GM19438 (cell line): ENCODE measurements at regions not wholly inside any gene's neighbourhood (a gene's known extent, or its start where the extent isn't known, plus 50 kb on each side); places are given as distances from the start of the nearest gene placed in this dataset.

Experiments
- ATAC-seq: cut with Tn5 transposase; IDR thresholded peaks from one replicate; pipeline ENCODE4 v1.9.1; 2021; ENCODE audit warnings: low read depth; ENCODE audit not compliant: unreplicated experiment

GRCh38 chr10:117698809-117699208 lies 156.3 kb downstream of the EMX2 start:
- ATAC-seq: no peak

DNA sequence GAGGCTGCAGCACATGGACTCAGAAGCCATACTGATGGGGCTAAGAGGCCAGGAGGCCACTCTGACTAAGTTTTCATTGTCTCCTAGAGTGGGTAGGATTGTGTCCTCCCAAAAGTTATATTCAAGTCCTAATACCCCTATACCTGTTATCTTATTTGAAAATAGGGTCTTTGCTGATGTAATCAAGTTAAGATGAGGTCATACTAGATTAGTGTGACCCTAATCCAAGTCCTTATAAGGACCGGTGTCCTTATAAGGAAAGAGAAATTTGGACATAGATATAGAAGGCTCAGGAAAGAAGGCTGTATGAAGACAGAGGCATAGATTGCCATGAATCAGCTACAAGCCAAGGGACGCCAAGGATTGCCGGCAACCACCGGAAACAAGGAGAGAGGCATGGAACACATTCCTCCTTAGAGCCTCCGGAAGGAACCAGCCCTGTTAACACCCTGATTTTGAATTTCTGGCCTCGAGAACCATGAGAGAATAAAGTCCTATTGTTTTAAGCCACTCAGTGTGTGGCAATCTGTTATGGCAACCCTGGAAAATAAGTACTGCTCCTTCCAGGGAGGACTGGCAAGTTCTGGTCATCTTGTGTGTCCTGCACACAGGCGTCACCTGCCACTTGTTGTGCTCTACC lies 157.0 kb downstream of the EMX2 start:
- no peak for ATAC-seq

DNA sequence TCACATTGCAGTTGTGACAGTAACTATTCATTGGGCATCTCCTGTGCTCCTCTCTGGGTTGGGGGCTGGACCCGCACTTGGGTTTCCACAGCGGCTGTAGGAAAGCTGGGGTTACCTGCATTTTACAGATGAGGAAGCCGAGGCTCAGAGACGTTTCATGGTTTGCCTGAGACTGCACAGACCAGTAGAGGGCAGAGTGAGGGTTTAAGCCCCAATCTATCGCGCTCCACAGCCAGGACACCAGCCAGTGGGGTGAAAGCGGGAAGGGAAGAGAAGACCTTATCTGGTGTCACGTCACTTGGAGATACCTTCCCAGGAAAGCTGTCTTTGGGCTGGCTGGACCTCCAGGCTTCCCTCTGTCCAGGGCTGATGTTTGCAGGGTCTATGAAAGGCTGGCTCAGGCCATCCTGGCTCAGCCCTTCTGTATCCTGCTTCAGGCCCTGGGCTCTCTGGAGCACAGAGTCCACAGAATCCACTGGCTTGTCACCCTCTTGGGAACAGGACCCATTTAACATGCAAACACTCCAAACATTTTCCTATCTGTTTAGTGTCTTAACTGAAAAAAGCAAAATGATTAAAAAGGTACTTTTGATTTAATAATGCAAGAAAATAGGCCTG lies 167.7 kb downstream of the EMX2 start:
- ATAC-seq: no peak

- ATAC-seq: no peak
Measured at GRCh38 chr10:117716889-117717288, 174.3 kb downstream of the EMX2 start.

DNA sequence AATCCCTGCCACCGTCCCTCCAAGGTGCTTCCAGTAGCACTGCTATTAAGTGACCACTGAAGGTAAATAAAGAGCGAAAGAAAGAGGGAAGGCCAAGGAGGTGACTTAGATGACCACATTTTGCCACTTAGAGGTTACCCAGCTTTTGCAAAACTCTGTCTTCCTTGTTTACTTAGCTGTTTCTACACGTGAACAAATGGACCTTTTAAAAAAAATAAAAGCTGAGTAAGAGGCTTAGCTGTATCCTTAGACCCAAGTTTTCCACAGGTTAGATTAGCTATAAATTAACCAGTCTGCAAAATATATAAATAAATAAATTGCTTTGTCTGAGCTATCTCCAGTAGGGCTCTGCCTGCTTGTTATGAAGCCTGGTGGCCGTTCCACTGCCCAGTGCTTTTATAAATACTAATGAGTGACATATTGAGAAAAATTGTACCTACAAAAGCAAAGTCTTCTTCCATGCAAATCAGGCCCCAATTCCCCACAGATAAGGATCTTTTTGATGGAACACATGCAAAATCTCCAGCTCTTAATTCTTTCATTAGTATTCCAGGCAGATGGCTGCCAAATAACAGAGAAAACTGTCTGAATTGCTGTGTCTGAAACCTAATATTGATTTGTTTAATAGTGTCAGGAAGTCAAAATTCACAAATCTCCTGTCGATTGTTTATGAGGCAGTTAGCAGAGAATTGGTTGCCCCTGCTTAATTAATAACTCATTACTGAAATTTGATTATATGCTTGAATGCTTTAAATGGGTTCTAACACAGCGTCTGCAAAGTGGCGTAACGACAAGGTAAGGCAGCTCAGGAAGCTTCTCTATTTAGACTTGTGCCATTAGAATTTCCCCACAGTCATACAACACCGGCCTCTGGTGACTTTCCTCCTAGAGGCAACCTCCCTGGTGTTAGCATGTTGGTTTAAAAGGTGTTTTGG lies 176.7 kb downstream of the EMX2 start:
- no peak for ATAC-seq

GRCh38 chr10:117720931-117721835 lies 178.6 kb downstream of the EMX2 start:
- no peak for ATAC-seq

- ATAC-seq: no peak
Measured at GRCh38 chr10:117721873-117722272, 179.3 kb downstream of the EMX2 start.

DNA sequence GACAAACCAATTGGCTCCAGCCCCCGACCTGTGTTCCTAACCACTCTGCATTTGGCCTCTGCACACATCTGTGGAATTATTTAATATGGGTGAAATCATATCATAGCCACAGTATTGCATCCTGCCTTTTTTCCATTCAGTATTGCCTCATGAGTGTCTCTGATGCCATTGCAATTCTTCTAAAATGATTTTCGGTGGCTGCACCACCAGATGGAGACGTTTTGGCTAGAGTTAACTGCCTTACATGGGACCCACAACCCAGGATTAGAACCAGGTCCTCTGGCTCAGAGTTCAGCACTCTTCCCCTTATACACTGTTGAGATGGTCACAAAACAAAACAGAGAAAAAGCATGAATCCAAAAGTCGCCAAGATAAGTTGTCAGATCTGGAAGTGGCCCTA lies 180.8 kb downstream of the EMX2 start:
- no peak for ATAC-seq

- ATAC-seq: no peak
Measured at GRCh38 chr10:117725993-117726392, 183.4 kb downstream of the EMX2 start.

DNA sequence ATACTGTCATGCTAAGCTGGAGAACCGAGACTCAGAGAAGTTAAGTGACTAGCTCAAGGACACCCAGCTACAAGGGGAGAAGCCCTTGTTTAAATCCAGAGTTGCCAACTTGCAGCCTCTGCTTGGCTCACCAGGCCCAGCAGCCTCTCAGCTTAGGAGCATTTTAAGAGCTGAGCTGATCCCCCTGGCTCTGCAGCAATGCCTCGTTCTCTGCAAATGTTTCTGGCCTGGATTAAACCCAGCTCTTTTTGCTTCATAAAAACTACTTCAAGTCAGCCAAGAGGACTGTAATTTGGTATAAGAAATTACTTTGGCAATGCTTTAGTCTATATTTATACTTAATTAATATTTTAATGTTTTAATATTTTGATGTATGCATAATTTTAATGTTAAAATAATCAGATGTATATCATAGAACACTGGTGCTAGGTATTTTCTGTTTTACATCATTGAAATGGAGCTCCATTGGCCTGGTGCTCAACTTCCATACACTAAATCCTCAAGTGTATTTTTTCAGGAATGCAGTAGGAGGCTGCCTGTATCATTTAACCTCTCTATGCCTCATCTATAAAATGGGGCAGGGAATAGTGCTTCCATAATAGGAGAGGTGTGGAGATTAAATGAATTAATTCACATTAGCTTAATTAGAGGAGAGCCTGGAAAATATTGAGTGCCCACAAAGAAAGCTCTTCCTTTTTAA lies 184.2 kb downstream of the EMX2 start:
- no peak for ATAC-seq

GRCh38 chr10:117727421-117727820 lies 184.9 kb downstream of the EMX2 start:
- no peak for ATAC-seq

DNA sequence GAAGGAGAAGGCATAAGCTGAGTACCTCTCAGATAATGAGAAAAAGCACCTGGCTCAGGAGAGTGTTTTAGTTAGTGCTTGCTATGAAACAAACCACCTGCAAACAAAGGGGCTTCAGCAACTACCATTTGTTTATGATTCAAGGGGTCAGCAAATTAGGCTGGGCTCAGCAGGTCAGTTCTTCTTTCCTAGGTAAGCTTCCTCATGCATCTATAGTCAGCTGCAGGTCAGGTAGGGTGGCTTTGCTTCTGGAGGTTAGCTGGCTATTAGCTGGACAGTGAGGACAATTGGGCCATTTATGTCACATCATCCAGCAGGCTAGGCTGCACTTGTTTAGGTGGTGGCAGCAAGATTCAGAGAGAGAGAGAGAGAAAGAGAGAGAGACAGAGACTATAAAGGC lies 185.5 kb downstream of the EMX2 start:
- no peak for ATAC-seq

DNA sequence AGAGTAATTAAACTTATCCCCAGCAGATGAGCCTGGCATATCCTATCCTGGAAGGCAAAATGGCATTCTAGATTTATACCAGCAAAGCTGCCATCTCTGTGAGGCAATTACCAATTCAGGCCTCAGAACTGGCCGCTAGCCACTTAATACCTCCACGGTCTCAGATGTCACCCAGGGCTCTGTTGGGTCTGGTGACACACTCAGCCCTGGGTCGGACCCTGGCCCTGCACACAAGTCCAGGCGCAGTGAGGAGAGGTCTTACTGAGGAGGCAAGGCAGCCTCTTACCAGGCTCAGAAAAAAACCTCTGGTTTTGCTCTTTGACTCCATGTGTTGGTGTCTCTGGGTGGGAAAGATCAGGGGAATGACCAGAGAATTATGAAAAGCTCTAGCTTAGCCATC lies 186.6 kb downstream of the EMX2 start:
- no peak for ATAC-seq

GRCh38 chr10:117731121-117731791 lies 188.7 kb downstream of the EMX2 start:
- no peak for ATAC-seq

DNA sequence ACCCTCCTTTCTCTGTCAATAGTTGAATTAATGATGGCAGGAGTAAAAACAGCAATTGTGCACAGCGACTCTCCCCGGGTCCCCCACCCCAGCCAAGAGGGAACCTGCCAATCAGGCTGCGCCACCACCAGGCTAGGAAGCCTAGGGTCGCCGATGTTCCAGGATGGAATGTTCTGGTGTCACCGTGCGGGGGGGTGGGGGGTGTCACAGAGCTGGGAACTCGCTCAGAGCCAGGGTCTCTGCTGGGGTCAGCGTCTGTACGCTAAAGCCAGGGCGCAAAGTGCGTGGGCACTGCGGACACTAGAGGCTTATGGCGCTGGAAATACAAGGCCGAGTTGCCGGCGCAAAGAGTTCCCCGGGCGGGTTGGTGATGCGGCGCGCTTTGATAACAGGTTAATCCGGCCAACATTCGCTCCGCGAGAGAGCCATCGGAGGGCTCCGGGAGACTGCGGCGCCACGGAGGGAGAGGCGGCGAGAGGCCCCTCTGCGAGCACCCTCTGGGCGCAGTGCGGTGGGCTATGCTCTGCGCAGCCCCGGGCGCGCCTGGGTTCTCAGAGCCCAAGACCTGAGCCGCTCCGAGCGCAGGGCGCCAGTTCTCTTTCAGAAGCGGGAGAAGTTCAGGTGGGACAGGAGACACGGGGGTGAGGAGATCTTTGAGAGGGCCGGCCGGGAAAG lies 192.3 kb downstream of the EMX2 start:
- ATAC-seq: no peak

GRCh38 chr10:117736655-117737054 lies 194.1 kb downstream of the EMX2 start:
- no peak for ATAC-seq

DNA sequence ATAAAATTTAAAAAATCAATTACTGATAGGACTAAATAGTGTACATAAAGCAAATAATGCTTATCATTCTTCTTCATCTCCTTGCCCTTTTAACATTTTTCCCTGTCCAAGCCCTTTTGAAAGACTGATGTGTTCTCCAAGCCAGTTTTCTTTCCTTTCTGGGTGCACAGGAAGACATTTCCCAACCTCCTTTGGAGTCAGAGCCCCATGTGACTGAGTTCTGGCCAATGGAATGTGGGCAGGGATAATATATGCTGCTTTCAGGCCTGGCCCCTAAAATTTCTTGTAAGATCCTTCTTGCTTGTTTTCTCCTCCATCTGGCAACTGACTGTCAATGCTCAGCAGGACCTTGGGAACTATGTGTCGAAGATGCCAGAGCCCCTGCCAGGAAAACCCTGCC lies 197.5 kb downstream of the EMX2 start:
- ATAC-seq: no peak

GRCh38 chr10:117740691-117741222 lies 198.2 kb downstream of the EMX2 start:
- ATAC-seq: no peak

DNA sequence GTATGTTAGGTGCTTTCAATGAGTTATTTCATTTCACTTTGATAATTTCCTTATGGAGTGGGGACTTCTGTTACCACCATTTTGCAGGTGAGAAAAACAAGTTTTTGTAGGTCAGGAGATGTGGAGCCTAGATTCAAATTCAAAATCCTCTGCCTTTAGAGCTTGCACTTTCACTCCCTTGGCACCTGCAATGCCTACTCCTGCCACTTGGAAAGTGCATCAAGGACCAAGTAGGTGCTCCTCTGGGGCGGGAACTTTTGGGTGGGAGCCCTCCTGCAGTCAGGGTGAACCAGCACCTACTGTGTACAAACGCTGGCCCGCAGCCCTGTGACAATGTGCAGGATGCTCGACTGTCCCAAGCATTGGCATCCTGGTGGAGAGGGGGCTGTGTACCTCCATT lies 199.0 kb downstream of the EMX2 start:
- ATAC-seq: no peak
